GM12878 (cell line): ENCODE measurements at regions not wholly inside any gene's neighbourhood (a gene's known extent, or its start where the extent isn't known, plus 50 kb on each side); places are given as distances from the start of the nearest gene placed in this dataset.

Experiments
- ATAC-seq: fragments of 200-7000 bp; cut with Tn5 transposase; 3 replicates; pipeline ENCODE4 v1.9.1; 2020; ENCODE audit warnings: mild to moderate bottlenecking, moderate library complexity
- BruUV-seq: library from RNA; stranded (reverse); fragments of 400-500 nt; replicated peaks from 2 replicates; lab custom pipeline; 2021; lab: Mats Ljungman, UMichigan
- CTCF ChIA-PET: fragments of 300-600 bp; sonication (Branson Sonifier 250); formaldehyde crosslinking; extraction: SDS; loops from one replicate; lab custom pipeline; 2021; ENCODE audit warnings: inconsistent platforms; lab: Yijun Ruan, JAX
- POLR2A ChIA-PET: fragments of 350-600 bp; formaldehyde crosslinking; extraction: SDS; loops from one replicate; lab custom pipeline; 2021; ENCODE audit warnings: inconsistent platforms; lab: Charles Lee
- RAD21 ChIA-PET: fragments of 300-600 bp; sonication (Branson Sonifier 250); formaldehyde crosslinking; loops from one replicate; lab custom pipeline; 2023; ENCODE audit warnings: antibody characterized with exemption; ENCODE audit not compliant: unreplicated experiment; lab: Charles Lee
- SMC1A ChIA-PET: fragments of 300-600 bp; sonication (Branson Sonifier 250); formaldehyde crosslinking; loops from one replicate; lab custom pipeline; 2023; ENCODE audit not compliant: unreplicated experiment, uncharacterized antibody; lab: Charles Lee
- DNase-seq: peaks from one replicate; pipeline ENCODE4 v3.0.0-alpha.2; 2011; ENCODE audit warnings: low read depth, low spot score
- FAIRE-seq: peaks from 3 replicates; lab custom pipeline; 2011; peaks lifted over from hg19 to GRCh38; lab: Jason Lieb, UNC
- H2AFZ ChIP-seq: 2 replicates; pipeline ENCODE4 v1.6.0; 2011; ENCODE audit warnings: low read depth, low read length, control low read depth; ENCODE audit not compliant: control insufficient read depth
- H3K27ac ChIP-seq: 2 replicates; pipeline ENCODE4 v1.5.1; 2011; ENCODE audit warnings: control low read depth; ENCODE audit not compliant: control insufficient read depth, insufficient read depth
- H3K27me3 ChIP-seq, 2 experiments: replicated peaks in 1 of 2; 2 replicates each; pipeline versions ENCODE4 v1.6.0 to v1.6.1; 2011; ENCODE audit warnings: low read length in 1 of 2; ENCODE audit not compliant: control insufficient read depth in 2 of 2, insufficient read depth in 2 of 2
- H3K36me3 ChIP-seq, 2 experiments: 2 replicates each; pipeline ENCODE4 v1.5.1; 2011; ENCODE audit warnings: low read length in 1 of 2; ENCODE audit not compliant: control insufficient read depth in 2 of 2, insufficient read depth in 2 of 2
- H3K4me1 ChIP-seq: 2 replicates; pipeline ENCODE4 v1.6.1; 2011; ENCODE audit warnings: mild to moderate bottlenecking, low read length, moderate library complexity, mixed read lengths; ENCODE audit not compliant: control insufficient read depth, insufficient read depth
- H3K4me2 ChIP-seq: 2 replicates; pipeline ENCODE4 v1.6.0; 2011; ENCODE audit warnings: control low read depth; ENCODE audit not compliant: control insufficient read depth, insufficient read depth
- H3K4me3 ChIP-seq: fragments of 200-600 bp; sonication (generic); 2 replicates; pipeline ENCODE4 v1.5.1; 2016
- H3K79me2 ChIP-seq: 2 replicates; pipeline ENCODE4 v1.6.0; 2011; ENCODE audit warnings: low read length; ENCODE audit not compliant: control insufficient read depth, insufficient read depth
- H3K9ac ChIP-seq: 2 replicates; pipeline ENCODE4 v1.8.0; 2011; ENCODE audit warnings: low read length, control low read depth, mixed read lengths; ENCODE audit not compliant: control insufficient read depth, insufficient read depth
- H3K9me3 ChIP-seq: replicated peaks from 3 replicates; pipeline ENCODE4 v1.5.1; 2011; ENCODE audit warnings: mild to moderate bottlenecking, low read length; ENCODE audit not compliant: control insufficient read depth, insufficient read depth
- H4K20me1 ChIP-seq: 2 replicates; pipeline ENCODE4 v1.6.0; 2011; ENCODE audit not compliant: control insufficient read depth, insufficient read depth
- GABPA ChIP-seq: IDR thresholded peaks from 2 replicates; pipeline ENCODE4 v1.6.1; 2014; ENCODE audit warnings: antibody characterized with exemption, low read depth, mild to moderate bottlenecking, inconsistent platforms
- JUND ChIP-seq: IDR thresholded peaks from 2 replicates; pipeline ENCODE4 v1.6.1; 2012; ENCODE audit warnings: low read depth, mild to moderate bottlenecking, low read length, improper control_type of control experiment, moderate library complexity
- NR2C1 ChIP-seq: fragments of 450-650 bp; IDR thresholded peaks from 2 replicates; pipeline ENCODE4 v1.6.1; 2017; ENCODE audit warnings: antibody characterized with exemption, mild to moderate bottlenecking, moderate library complexity
- RBBP5 ChIP-seq: fragments of 200-600 bp; sonication (generic); conservative IDR thresholded peaks from 2 replicates; pipeline ENCODE4 v1.6.1; 2016
- RFX5 ChIP-seq: IDR thresholded peaks from 2 replicates; pipeline ENCODE4 v1.6.1; 2011; ENCODE audit warnings: low read depth, low read length, improper control_type of control experiment
- SIN3A ChIP-seq: IDR thresholded peaks from 2 replicates; pipeline ENCODE4 v1.6.1; 2012; ENCODE audit warnings: low read depth, low read length, improper control_type of control experiment
- SREBF1 ChIP-seq: IDR thresholded peaks from 2 replicates; pipeline ENCODE4 v1.6.1; 2012; ENCODE audit warnings: mild to moderate bottlenecking, low read length
- ZNF687 ChIP-seq: fragments of 450-650 bp; IDR thresholded peaks from 2 replicates; pipeline ENCODE4 v1.6.1; 2017; ENCODE audit warnings: mild to moderate bottlenecking, moderate library complexity
- WGBS: methylation state at CpG from one replicate; pipeline ENCODE4 v1.1.6; 2016; ENCODE audit warnings: low lambda C conversion rate; ENCODE audit not compliant: insufficient replicate concordance, insufficient coverage; ENCODE audit errors: missing lambda C conversion rate; 5-methylcytosine and 5-hydroxymethylcytosine counted together
- in situ Hi-C: fragments of 300-500 bp; cut with MboI; formaldehyde crosslinking; loops from 9 replicates; pipeline ENCODE4 v1.14.3; 2018; ENCODE audit warnings: mixed read lengths
- intact Hi-C: fragments of 100-400 bp; cut with micrococcal nuclease; formaldehyde crosslinking; loops from one replicate; pipeline ENCODE4 v1.14.2; 2022; ENCODE audit not compliant: unreplicated experiment

DNA sequence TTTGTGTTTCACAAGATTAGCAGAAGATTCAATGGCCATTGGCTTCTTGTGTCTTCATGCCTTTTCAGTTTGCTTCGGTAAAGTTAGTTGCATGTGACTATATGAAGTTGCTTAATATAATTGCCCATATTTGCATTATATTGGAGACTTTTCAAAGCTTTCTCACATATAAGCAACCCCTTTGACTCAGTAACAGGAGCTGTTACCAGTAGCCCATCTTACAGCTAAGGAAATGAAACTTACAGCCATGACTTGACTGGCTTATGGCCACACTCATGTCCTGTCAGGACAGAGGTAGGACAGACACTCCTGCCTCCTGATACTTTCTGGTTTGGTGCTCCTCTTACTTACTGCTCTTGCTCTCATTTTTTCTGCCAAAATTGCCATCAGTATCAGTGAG, 1082.1 kb downstream of the BCL11B start:
- Histone ChIP-seq H2AFZ (no peak overlapping the region), H3K4me3 (no peak overlapping the region), H4K20me1 (no peaks in the 10 kb centered on the region), H3K9ac (no peak overlapping the region), H3K4me1 (no peaks in the 10 kb centered on the region), H3K27ac (no peak overlapping the region), H3K27me3 (no peaks in the 10 kb centered on the region), H3K4me2 (no peak overlapping the region), H3K9me3 (no peaks in the 10 kb centered on the region; the same call in 2 of the 3 replicates), H3K36me3 (no peaks in the 10 kb centered on the region), H3K79me2 (no peaks in the 10 kb centered on the region)
- FAIRE-seq: no peak
- ChIA-PET RAD21 (interaction anchor here (1.3 to 22.4 kb wide), 6 partner anchors 9 to 50 kb away, joined by 4 to 407 read pairs (median 58); no protein-coding TSS in a partner anchor), POLR2A (interaction anchor here (0.6 to 1.5 kb wide), 3 partner anchors 9 to 212 kb away, joined by 3 to 5 read pairs (median 4); no protein-coding TSS in a partner anchor), SMC1A (interaction anchor here (0.6 to 25.6 kb wide), 8 partner anchors 9 to 47 kb away, joined by 4 to 461 read pairs (median 9); no protein-coding TSS in a partner anchor), CTCF (interaction anchor here (0.6 to 18.6 kb wide), 5 partner anchors 16 to 50 kb away, joined by 3 to 158 read pairs (median 3); no protein-coding TSS in a partner anchor)
- ATAC-seq: no peak
- no TSS peak for BruUV-seq
- intact Hi-C loops (loop anchor here (10.0 kb wide), 1 partner anchor 1075 kb away; no protein-coding TSS in a partner anchor), in situ Hi-C loops (no loop called here)
- WGBS: 74% methylated on average over 1 of the region's 1 CpG
- DNase-seq: no peak
- no peak for TF ChIP-seq SIN3A
- TF ChIP-seq JUND: no peak
- TF ChIP-seq RFX5: no peak
- TF ChIP-seq NR2C1: no peak
- no peak for TF ChIP-seq SREBF1
- TF ChIP-seq GABPA: no peak
- TF ChIP-seq RBBP5: no peak
- TF ChIP-seq ZNF687: 0 out of 2 replicates have a peak, but pooled peaks have one; percentile 13
